ENCODE measurements at regions not wholly inside any gene's neighbourhood (a gene's known extent, or its start where the extent isn't known, plus 50 kb on each side); places are given as distances from the start of the nearest gene placed in this dataset.
A peak's percentile ranks its signal among the peaks of the same experiment; 100 is the strongest.
"Not testable (repeated sequence)": the region's sequence is repeated elsewhere in the genome, so short reads cannot be mapped to it uniquely, and the experiment has no call there.

DNA sequence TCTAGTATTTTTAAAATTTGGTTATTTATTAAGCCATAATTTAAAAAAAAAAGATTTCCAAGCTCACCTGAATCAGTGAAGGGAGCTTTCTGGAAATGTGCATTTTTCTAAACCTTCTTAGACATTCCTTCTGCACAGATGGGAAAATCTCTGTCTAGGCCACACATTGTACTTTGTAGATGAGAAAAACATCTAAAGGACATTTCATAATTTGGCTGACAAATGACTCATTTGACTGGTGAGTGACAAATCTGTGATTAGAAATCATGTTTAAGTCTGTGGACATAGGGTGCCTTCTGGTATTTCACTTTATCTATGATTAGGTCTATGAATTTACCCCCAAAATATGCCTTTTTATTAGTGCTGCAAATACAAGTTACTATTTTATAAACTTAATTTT is 1044.9 kb upstream of the FLRT2 start:
- DNase-seq (ENCODE audit: insufficient read length, low spot score) (no peak), FAIRE-seq (no peak)
- TF ChIP-seq, protein P1, sequence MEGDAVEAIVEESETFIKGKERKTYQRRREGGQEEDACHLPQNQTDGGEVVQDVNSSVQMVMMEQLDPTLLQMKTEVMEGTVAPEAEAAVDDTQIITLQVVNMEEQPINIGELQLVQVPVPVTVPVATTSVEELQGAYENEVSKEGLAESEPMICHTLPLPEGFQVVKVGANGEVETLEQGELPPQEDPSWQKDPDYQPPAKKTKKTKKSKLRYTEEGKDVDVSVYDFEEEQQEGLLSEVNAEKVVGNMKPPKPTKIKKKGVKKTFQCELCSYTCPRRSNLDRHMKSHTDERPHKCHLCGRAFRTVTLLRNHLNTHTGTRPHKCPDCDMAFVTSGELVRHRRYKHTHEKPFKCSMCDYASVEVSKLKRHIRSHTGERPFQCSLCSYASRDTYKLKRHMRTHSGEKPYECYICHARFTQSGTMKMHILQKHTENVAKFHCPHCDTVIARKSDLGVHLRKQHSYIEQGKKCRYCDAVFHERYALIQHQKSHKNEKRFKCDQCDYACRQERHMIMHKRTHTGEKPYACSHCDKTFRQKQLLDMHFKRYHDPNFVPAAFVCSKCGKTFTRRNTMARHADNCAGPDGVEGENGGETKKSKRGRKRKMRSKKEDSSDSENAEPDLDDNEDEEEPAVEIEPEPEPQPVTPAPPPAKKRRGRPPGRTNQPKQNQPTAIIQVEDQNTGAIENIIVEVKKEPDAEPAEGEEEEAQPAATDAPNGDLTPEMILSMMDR (IDR thresholded peaks at IDR 0.05; ENCODE audit: insufficient read depth, missing control alignments) = no peak

DNA sequence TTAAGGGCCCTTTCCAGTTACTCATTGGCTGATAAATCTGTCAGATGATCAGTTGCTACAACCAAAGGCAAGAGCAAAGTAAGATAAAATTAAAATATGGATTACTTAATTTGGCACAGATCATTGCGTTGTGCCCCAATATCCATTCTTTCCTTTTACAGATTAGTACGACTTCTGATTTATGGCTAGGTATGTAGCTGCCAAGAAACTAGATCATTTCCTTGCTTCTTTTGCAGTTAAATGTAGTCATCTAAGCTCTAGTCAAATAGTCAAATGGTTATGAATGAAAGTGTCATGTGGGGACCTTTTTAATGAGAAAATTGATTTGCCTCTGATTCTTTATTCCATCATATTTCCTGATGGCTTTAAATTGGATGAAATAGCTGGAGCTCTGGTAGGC is 1039.9 kb upstream of the FLRT2 start:
- TF ChIP-seq, protein P1 (IDR thresholded peaks at IDR 0.05; ENCODE audit: insufficient read depth, missing control alignments) = no peak
- FAIRE-seq (peak; percentile 44), DNase-seq (ENCODE audit: insufficient read length, low spot score) (no peak)

DNA sequence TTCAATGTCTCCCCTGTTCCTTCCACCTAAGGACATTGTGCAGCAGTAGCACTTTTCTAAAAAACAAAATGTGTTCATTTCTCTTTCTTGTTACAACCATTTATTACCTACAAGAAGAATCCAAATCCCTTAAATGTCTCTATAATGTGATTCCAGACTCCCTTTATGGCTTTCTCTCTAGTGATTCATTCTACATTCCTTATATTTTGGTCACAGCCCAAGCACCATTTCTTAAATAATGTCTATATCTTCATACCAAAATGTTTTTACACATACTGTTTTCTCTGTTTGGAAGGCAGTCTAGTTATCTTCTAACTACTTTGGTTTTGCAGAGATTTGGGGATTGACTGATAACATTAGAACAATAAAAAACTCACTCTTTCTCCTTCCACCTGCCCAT is 1037.3 kb upstream of the FLRT2 start:
- DNase-seq (ENCODE audit: insufficient read length, low spot score) = no peak
- no peak for FAIRE-seq
- TF ChIP-seq, protein P1 (IDR thresholded peaks at IDR 0.05; ENCODE audit: insufficient read depth, missing control alignments) = no peak

DNA sequence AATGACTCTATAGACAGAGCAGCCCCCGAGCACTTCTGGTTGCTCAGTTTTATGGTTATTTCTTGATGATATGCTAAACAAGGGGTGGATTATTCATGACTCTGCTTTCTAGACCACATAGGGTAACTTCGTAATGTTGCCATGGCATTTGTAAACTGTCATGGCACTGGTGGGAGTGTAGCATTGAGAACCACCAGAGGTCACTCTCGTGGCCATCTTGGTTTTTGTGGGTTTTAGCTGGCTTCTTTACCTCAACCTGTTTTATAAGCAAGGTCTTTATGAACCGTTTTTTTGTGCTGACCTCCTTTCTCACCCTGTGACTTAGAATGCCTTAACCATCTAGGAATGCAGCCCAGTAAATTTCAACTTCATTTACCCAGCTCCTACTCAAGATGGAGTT is 1036.2 kb upstream of the FLRT2 start:
- TF ChIP-seq, protein P1 (IDR thresholded peaks at IDR 0.05; ENCODE audit: insufficient read depth, missing control alignments) = no peak
- no peak for DNase-seq (ENCODE audit: insufficient read length, low spot score)
- no peak for FAIRE-seq

DNA sequence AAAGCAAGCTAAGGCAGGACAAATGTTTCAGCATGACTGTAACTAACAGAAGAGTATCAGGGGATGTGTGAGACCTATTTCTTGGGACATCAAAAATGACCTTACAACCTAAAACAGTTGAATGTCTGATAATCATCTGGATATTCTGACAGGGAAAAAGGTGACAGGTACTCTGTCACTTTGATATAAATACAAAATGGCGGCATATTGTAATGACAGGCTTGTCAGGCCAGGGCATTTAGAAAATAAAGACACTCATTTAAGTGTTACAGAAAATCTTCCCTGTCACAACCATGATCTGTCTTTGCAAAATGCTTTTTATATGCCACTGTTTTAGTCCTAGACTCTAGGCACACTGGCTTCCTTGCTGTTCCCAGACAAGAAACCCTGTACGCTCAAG is 1033.3 kb upstream of the FLRT2 start:
- FAIRE-seq = no peak
- TF ChIP-seq, protein P1 (IDR thresholded peaks at IDR 0.05; ENCODE audit: insufficient read depth, missing control alignments) = no peak
- DNase-seq (ENCODE audit: insufficient read length, low spot score) = no peak

DNA sequence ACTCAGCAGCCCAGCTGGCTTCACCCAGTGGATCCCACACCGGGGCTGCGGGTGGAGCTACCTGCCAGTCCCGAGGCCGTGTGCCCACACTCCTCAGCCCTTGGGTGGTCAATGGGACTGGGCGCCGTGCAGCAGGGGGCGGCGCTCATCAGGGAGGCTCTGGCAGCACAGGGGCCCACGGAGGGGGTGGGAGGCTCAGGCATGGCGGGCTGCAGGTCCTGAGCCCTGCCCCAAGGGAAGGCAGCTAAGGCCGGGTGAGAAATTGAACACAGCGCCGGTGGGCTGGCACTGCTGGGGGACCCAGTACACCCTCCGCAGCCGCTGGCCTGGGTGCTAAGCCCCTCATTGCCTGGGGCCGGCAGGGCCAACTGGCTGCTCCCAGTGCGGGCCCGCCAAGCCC is 1017.1 kb upstream of the FLRT2 start:
- FAIRE-seq; DNase-seq (ENCODE audit: insufficient read length, low spot score): not testable (repeated sequence)

DNA sequence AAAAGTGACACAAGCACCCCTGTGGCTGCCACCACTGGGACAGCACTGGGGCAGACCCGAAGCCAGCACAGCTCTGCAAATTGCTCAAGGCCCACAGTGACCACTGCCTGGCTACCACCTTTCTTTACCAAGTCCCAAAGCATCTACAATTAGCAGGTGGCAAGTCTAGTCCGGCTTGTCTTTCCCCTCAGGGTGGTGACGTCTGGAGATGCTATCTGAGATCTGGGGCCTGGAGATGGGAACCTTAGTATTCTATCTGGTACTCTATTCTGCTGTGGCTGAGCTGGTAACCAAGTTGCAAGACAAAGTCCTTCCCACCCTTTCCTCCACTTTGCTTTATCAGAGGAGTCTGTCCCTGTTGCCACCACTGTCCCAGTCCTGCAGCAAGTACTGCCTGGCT is 1010.1 kb upstream of the FLRT2 start:
- no peak for FAIRE-seq

More for the DNA sequence above, 1010.1 kb upstream of the FLRT2 start:
- no peak for DNase-seq (ENCODE audit: insufficient read length, low spot score)
- TF ChIP-seq, protein P1 (IDR thresholded peaks at IDR 0.05; ENCODE audit: insufficient read depth, missing control alignments) = no peak
